OCI-LY1 (cell line): ENCODE measurements at regions not wholly inside any gene's neighbourhood (a gene's known extent, or its start where the extent isn't known, plus 50 kb on each side); places are given as distances from the start of the nearest gene placed in this dataset.

Experiments used
- EZH2 ChIP-seq: fragments of 200-600 bp; sonication (generic), shearing (Covaris generic); IDR thresholded peaks from 2 replicates; pipeline ENCODE4 v1.8.0; 2017; ENCODE audit warnings: borderline replicate concordance, mixed run types, mild to moderate bottlenecking, antibody characterized with exemption, low read length, moderate library complexity, mixed read lengths
- TF ChIP-seq, protein P1 (sequence below): fragments of 200-600 bp; sonication (generic), shearing (Covaris generic); IDR thresholded peaks from 2 replicates; pipeline ENCODE4 v1.5.1; 2017; ENCODE audit warnings: mild to moderate bottlenecking, antibody characterized with exemption, low read length, moderate library complexity, mixed read lengths

- TF ChIP-seq, protein P1, sequence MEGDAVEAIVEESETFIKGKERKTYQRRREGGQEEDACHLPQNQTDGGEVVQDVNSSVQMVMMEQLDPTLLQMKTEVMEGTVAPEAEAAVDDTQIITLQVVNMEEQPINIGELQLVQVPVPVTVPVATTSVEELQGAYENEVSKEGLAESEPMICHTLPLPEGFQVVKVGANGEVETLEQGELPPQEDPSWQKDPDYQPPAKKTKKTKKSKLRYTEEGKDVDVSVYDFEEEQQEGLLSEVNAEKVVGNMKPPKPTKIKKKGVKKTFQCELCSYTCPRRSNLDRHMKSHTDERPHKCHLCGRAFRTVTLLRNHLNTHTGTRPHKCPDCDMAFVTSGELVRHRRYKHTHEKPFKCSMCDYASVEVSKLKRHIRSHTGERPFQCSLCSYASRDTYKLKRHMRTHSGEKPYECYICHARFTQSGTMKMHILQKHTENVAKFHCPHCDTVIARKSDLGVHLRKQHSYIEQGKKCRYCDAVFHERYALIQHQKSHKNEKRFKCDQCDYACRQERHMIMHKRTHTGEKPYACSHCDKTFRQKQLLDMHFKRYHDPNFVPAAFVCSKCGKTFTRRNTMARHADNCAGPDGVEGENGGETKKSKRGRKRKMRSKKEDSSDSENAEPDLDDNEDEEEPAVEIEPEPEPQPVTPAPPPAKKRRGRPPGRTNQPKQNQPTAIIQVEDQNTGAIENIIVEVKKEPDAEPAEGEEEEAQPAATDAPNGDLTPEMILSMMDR = no peak
- TF ChIP-seq EZH2 = no peak
Measured at GRCh38 chr5:135208903-135209721, 175.1 kb upstream of the PITX1 start.
